HG03439 (cell line): ENCODE measurements at regions not wholly inside any gene's neighbourhood (a gene's known extent, or its start where the extent isn't known, plus 50 kb on each side); places are given as distances from the start of the nearest gene placed in this dataset.
"Not testable (repeated sequence)": the region's sequence is repeated elsewhere in the genome, so short reads cannot be mapped to it uniquely, and the experiment has no call there.

ENCODE experiments used
- ATAC-seq: cut with Tn5 transposase; IDR thresholded peaks from one replicate; pipeline ENCODE4 v1.9.1; 2021; ENCODE audit warnings: mild to moderate bottlenecking, moderate library complexity; ENCODE audit not compliant: unreplicated experiment

GRCh38 chr5:164184158-164184557 lies 678.7 kb downstream of the MAT2B start:
- no peak for ATAC-seq

GRCh38 chr5:164185000-164185399 lies 679.6 kb downstream of the MAT2B start:
- no peak for ATAC-seq

GRCh38 chr5:164186550-164186949 lies 681.1 kb downstream of the MAT2B start:
- no peak for ATAC-seq

- ATAC-seq, result no peak
Measured at GRCh38 chr5:164187785-164188184, 682.4 kb downstream of the MAT2B start.

DNA sequence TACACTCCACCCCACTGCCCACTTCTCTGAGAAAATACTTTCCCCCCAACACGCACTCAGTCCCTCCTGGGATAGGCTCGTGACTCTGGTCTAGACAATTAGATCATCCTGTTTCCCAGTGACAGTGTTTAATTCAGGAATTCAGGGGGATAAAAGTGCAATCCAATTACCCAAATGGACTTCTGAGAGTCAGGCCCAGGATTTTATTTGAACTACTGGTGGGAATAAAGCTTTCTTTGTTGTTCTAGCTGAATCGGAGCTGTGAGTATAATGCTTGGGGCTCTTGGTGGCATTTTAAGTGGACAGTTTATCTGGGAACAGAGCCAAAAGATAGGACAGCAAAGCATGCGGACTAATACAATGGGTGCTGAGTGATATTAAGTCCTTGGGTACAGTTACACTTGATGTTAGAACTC lies 683.3 kb downstream of the MAT2B start:
- no peak for ATAC-seq

DNA sequence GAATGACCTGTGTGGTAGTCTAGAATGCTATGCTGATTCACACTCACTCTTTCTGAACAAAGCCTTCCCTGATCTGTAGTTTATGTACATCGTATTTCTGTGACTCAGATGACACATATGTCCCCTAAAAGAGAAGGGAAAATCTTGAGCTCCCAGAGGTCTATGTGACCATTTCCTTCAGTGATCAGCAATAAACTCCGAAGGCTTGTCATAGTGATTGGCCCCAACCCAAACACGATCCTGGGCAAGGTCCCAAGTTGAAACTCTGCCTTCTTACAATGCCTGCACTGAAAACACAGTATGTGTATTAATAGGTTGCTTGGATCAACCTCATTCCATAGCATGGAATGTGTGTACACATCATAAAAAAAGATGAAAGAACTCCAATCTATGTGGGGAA lies 685.8 kb downstream of the MAT2B start:
- ATAC-seq, result no peak

- ATAC-seq, result no peak
Measured at GRCh38 chr5:164202338-164202737, 696.9 kb downstream of the MAT2B start.

GRCh38 chr5:164203581-164204225 lies 698.3 kb downstream of the MAT2B start:
- no peak for ATAC-seq

- ATAC-seq, result no peak
Measured at GRCh38 chr5:164204338-164204946, 699.0 kb downstream of the MAT2B start.

GRCh38 chr5:164206196-164206595 lies 700.8 kb downstream of the MAT2B start:
- ATAC-seq, result no peak

DNA sequence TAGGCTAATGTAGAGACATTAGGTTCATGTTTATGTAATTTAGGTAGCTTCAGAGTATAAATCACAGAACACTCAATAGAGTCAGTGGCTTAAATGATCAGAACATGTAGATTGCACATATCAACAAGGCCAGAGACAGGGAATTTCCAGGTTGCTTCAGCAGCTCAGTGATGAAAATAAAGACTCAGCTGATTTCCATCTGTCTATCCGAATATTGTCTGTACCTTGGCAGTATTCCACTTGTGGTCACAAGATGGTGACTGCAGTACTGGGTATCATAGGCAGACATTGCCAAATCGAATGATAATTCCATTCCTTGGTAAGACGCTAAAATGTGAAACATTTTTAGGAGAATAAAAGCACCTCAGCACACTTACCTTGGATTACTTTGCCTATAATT lies 702.2 kb downstream of the MAT2B start:
- ATAC-seq, result no peak

DNA sequence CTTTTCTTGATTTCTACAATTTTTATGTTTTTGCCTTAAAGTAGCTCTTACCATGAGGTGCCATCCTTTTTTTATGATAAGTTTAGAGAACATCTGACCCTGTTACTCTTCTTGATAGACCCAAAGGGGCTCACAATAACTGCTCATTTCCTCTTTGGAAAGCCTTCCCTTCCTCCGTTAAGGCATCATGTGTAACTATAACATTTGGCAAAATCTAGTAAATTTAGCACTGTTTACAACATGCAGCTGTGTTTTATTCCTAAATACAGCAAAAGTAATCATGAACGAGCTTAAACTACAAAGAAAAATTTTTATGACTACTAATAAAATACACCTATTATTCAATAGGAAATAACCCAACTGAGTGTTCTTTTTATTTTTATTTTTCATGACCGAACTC lies 705.1 kb downstream of the MAT2B start:
- no peak for ATAC-seq

- no peak for ATAC-seq
Measured at GRCh38 chr5:164214698-164215097, 709.3 kb downstream of the MAT2B start.

GRCh38 chr5:164217464-164217863 lies 712.0 kb downstream of the MAT2B start:
- ATAC-seq, result no peak

GRCh38 chr5:164220522-164220921 lies 715.1 kb downstream of the MAT2B start:
- no peak for ATAC-seq

GRCh38 chr5:164224236-164224635 lies 718.8 kb downstream of the MAT2B start:
- no peak for ATAC-seq

- no peak for ATAC-seq
Measured at GRCh38 chr5:164224772-164225171, 719.4 kb downstream of the MAT2B start.

DNA sequence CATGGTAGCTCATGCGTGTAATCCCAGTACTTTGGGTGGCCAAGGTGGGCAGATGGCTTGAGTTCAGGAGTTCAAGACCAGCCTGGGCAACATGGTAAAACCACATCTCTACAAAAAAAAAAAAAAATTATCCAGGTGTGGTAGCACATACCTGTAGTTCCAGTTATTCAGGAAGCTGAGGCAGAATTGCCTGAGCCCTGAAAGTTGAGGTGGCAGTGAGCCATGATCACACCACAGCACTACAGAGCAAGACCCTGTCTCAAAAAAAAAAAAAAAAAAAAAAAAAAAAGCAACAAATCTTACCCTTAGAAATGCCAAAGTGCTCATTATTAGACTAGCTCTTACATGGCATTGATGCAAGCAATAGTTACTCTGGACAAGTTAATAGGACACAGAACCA lies 724.9 kb downstream of the MAT2B start:
- no peak for ATAC-seq

DNA sequence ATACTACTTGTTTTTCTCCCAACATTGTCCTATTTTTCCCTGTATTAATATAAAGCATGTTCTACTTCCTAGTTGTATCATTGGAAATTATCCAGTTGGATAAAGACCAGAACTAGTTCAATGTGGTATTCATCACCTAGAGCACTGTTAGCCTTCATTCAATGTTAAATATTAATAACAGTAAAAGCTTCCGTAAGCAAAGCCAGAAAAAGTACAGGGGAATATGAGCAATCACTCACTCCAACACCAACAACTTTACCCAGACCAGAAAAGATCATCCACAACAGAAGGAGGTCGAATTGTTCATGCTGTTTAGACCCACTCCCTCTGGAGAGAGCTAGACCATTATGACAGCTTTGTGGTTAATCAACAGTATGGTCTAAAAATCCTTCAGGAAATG lies 728.4 kb downstream of the MAT2B start:
- ATAC-seq, result no peak

DNA sequence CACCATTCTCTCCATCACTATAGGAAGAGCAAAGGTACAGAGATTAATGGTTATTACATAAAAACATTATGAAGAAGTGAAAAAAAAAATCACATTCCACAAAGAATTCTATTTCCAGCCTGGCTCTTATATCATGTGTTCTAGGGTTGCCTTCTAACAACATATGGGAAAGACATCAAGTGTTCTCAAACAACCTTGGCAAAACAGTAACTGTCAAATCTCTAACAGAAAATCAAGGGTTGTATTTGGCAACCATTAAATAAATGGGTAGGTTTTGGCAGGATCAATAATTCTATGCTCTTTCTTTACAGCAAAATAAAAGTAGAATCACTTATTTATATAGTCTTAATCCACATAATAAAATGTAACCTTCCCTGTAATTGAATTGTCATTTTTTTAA lies 728.9 kb downstream of the MAT2B start:
- no peak for ATAC-seq

DNA sequence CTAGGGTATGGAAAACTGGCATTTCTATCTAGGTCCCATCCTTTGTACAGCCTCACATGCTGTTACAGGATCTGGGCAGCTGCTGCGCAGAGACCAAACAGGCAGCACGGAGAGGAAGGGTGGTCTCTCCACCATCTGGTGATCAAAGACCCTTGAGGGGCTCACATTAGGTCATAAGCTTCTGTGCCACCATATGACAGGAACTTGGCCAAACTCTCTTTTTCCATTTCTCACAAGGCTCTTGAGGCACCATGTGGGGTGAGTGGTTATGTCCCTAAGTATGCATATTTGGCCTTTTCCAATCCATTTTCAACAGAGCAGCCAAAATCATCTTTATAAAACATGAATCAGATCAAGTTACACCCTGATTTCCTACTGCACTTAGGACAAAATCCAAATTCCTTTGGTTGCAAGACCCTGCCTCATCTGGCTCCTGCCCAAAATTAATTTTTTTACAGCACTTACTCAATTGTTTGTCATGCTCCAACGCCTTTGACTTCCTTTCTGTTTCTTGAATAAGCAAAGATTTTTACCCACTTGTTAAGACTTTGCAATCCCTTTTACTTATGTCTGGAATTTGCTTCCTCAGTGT lies 730.0 kb downstream of the MAT2B start:
- ATAC-seq, result no peak

DNA sequence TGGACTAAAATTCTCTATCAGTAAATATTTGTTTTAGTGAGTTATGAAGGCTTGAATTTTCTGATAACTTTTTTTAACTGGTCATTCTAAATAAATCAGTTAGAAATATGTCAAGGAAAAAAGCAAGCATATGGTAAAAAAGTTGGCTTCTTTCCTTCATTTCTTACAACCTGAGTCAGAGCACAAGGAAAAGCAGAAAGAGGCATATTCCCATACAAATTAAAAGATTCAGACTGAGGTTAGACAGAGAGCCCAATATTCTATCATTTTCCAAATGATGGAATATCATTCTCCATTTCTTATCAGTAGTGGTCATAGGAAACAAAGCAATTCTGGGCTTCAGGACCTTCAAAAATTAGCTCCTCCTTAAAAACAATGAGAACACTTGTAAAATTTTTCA lies 732.1 kb downstream of the MAT2B start:
- ATAC-seq, result no peak

GRCh38 chr5:164251781-164252180 lies 746.4 kb downstream of the MAT2B start:
- not testable (repeated sequence) for ATAC-seq
